Stimulated activated CD4-positive, alpha-beta T cell treated with anti-CD3 and anti-CD28 coated beads, Interleukin-4, amount 100 ng/mL, for 24 hours (primary cell): ENCODE measurements at regions not wholly inside any gene's neighbourhood (a gene's known extent, or its start where the extent isn't known, plus 50 kb on each side); places are given as distances from the start of the nearest gene placed in this dataset.
"Not testable (repeated sequence)": the region's sequence is repeated elsewhere in the genome, so short reads cannot be mapped to it uniquely, and the experiment has no call there.

Experiments
- DNase-seq: peaks from one replicate; pipeline ENCODE4 v3.0.0-alpha.2; 2020

GRCh38 chr2:105691947-105692390 lies 52.7 kb upstream of the NCK2 start:
- no peak for DNase-seq

GRCh38 chr2:105690566-105690965 lies 54.1 kb upstream of the NCK2 start:
- no peak for DNase-seq

- no peak for DNase-seq
These were observed 55.2 kb upstream of the NCK2 start for GRCh38 chr2:105689484-105689883.

GRCh38 chr2:105688946-105689345 lies 55.8 kb upstream of the NCK2 start:
- no peak for DNase-seq

- no peak for DNase-seq
These were observed 58.1 kb upstream of the NCK2 start for GRCh38 chr2:105686588-105686987.

GRCh38 chr2:105683011-105683492 lies 61.7 kb upstream of the NCK2 start:
- no peak for DNase-seq

- DNase-seq: no peak
These were observed 62.3 kb upstream of the NCK2 start for GRCh38 chr2:105682401-105682800.

- DNase-seq: no peak
These were observed 62.8 kb upstream of the NCK2 start for GRCh38 chr2:105681927-105682326.

- DNase-seq: no peak
These were observed 64.4 kb upstream of the NCK2 start for GRCh38 chr2:105680357-105680756.

GRCh38 chr2:105678346-105678745 lies 66.4 kb upstream of the NCK2 start:
- no peak for DNase-seq

GRCh38 chr2:105677901-105678300 lies 66.8 kb upstream of the NCK2 start:
- DNase-seq: no peak

GRCh38 chr2:105675841-105676240 lies 68.9 kb upstream of the NCK2 start:
- DNase-seq: no peak

GRCh38 chr2:105674859-105675541 lies 69.7 kb upstream of the NCK2 start:
- DNase-seq: peak; percentile 39

- DNase-seq: no peak
These were observed 70.3 kb upstream of the NCK2 start for GRCh38 chr2:105674401-105674800.

- no peak for DNase-seq
These were observed 73.6 kb upstream of the NCK2 start for GRCh38 chr2:105671156-105671555.

- no peak for DNase-seq
These were observed 75.3 kb upstream of the NCK2 start for GRCh38 chr2:105669384-105669891.

GRCh38 chr2:105665480-105665879 lies 79.2 kb upstream of the NCK2 start:
- no peak for DNase-seq

- no peak for DNase-seq
These were observed 84.2 kb upstream of the NCK2 start for GRCh38 chr2:105660489-105660888.

GRCh38 chr2:105655723-105656606 lies 88.7 kb upstream of the NCK2 start:
- not testable (repeated sequence) for DNase-seq

GRCh38 chr2:105655244-105655643 lies 89.5 kb upstream of the NCK2 start:
- no peak for DNase-seq

- no peak for DNase-seq
These were observed 90.2 kb upstream of the NCK2 start for GRCh38 chr2:105654474-105655004.

GRCh38 chr2:105653302-105653701 lies 91.4 kb upstream of the NCK2 start:
- DNase-seq: no peak

- DNase-seq: no peak
These were observed 92.5 kb upstream of the NCK2 start for GRCh38 chr2:105652014-105652796.
